ENCODE measurements at regions not wholly inside any gene's neighbourhood (a gene's known extent, or its start where the extent isn't known, plus 50 kb on each side); places are given as distances from the start of the nearest gene placed in this dataset.
A peak's percentile ranks its signal among the peaks of the same experiment; 100 is the strongest.

- DNase-seq (ENCODE audit: low spot score) = no peak
Measured at GRCh38 chr1:201589186-201589585, 50.3 kb downstream of the NAV1 start.

GRCh38 chr1:201590474-201590873, 51.5 kb downstream of the NAV1 start:
- no peak for DNase-seq (ENCODE audit: low spot score)

- DNase-seq (ENCODE audit: low spot score) = no peak
Measured at GRCh38 chr1:201591348-201591747, 52.4 kb downstream of the NAV1 start.

DNA sequence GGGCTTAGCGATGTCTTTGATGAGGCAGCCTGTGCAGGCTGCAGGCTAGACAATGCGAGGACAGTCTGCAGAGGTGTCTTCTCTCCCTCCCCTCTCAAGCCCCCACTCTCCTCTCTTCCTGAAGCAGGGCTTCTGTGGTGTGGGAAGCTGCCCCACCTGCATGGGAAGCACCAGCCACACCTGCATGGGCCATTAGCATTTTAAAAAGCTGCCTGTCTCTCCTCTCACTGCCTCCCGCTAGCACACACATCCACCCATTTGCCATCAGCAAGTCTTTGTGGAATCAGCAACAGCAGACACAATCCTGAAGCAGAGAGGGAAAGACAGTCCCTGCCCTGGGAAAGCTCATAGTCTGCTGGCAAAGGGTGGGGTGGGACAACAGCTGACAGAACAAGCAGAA, 53.1 kb downstream of the NAV1 start:
- no peak for DNase-seq (ENCODE audit: low spot score)

- peak; percentile 91 for DNase-seq (ENCODE audit: low spot score)
Measured at GRCh38 chr1:201593200-201593921, 54.4 kb downstream of the NAV1 start.

- DNase-seq (ENCODE audit: low spot score) = peak; percentile 40
Measured at GRCh38 chr1:201594575-201595245, 55.8 kb downstream of the NAV1 start.

DNA sequence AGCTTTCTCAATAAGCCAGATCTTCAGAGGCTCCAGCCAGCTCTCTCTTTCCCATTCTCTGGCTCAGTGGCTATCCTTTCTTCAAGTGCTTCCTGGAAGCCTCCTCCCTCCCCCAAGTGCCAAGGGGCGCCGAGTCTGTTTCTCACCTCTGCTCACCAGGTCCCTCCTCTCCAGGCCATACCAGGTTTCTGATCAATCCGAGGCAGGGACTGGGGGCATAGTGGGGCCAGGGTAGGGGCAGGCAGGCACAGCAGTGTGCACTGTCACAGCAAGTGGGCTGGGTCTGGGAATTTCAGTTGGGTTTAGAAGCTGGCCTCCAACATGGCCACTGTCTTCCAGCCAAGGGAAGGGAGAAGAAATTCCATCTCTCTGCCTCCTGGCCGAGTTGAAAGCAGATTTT, 56.5 kb downstream of the NAV1 start:
- no peak for DNase-seq (ENCODE audit: low spot score)

DNA sequence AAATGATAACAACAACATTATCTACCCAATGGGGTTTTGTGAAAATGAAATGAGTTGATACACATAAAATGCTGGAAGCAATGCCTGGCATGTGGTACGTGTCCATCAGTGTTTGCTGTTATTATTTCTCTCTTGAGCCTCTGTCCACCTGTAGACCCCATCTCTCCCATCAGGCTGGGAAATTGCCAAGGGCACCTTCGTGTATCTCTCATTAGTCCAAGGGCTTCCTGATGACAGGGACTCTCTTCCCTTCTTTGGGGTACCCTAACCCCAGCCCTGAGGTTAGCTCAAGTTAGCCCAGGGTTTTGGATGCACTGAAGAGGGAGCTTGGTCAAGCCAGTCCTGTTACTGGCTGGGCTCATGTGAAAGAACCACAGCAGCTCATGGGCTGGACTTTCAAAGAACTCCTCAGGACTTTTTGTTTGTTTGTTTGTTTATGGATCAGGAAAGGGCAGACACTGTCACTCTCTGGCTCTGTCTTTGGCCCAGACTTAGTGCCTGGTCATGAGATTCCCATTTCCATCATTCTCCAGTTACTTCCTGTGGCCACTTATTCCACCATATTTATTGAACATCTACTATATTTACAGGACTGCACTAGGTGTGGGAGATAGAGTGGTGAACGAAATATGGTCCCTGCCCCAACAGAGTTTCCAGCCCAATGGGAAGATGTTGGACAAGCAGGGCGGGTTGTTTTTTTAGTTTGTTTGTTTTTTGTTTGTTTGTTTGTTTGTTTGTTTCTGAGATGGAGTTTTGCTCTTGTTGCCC, 57.4 kb downstream of the NAV1 start:
- no peak for DNase-seq (ENCODE audit: low spot score)

- DNase-seq (ENCODE audit: low spot score) = no peak
Measured at GRCh38 chr1:201597551-201598230, 58.8 kb downstream of the NAV1 start.

- DNase-seq (ENCODE audit: low spot score) = no peak
Measured at GRCh38 chr1:201598396-201598795, 59.5 kb downstream of the NAV1 start.

- no peak for DNase-seq (ENCODE audit: low spot score)
Measured at GRCh38 chr1:201598973-201599372, 60.0 kb downstream of the NAV1 start.

- DNase-seq (ENCODE audit: low spot score) = peak; percentile 71
Measured at GRCh38 chr1:201599548-201599947, 60.6 kb downstream of the NAV1 start.

DNA sequence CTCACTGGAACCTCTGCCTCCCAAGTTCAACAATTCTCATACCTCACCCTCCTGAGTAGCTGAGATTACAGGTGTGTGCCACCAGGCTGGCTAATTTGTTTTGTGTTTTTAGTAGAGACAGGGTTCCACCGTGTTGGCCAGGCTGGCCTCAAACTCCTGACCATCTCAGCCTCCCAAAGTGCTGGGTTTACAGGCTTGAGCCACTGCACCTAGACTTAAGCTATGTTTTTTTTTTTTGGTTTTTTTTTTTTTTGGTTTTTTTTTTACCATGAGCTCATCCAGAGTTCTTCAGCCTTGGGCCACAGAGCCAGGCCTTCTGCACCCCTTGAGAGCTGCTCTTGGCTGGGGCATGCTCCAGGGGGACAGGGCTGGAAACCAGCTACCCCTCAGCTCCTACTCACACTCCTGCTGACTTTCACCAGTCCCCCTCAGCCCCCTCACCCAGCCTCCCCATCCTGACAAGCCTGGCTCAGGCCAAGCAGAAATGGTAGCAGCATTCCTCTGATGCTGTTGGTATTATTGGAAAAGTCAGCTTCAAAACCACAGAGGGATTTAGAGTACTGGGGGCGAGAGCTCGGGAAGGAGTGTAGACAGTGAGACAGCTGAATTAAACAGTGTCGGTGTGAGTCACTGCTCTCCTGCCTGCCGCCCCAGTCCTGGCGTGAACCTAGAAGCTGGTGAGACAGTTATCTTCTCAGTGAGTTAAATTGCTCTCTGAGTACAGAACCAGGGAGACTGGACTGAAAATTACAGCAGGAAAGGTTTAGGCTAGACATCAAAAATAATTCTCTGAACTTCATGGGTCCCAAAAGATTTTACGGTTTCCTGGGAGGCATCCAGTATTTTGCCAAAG, 63.7 kb downstream of the NAV1 start:
- DNase-seq (ENCODE audit: low spot score) = peak; percentile 93

GRCh38 chr1:201603613-201604232, 64.8 kb downstream of the NAV1 start:
- DNase-seq (ENCODE audit: low spot score) = no peak

DNA sequence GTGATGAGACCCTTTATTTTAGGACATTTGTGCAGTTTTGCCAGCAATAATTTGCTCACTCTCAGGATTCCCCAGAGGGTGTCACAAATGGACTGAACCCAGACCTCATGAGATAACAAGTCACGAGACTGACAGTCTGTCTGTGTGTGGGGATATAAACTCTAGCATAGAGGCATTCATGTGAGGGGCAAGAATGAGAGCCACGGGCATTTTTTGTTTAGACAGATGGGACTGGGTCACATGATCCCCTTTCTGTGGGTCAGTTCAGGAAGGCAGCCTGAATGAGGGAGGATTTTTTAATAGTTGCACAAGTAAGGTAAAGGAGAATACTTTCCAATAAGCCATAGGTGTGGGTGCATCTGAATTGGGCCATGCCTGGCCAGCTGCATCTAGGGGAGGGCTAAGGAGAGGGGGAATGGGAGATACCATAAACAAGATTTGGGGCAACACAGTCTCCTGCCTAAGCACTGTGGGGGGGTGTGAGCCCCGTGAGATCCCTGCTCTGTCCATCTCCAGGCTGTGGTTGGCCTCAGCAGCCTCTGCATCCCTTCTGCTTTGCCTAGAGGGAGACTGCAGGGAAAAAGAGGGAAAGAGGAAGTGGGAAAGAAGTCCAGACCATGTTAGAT, 66.6 kb downstream of the NAV1 start:
- no peak for DNase-seq (ENCODE audit: low spot score)

GRCh38 chr1:201606096-201606495, 67.2 kb downstream of the NAV1 start:
- no peak for DNase-seq (ENCODE audit: low spot score)

DNA sequence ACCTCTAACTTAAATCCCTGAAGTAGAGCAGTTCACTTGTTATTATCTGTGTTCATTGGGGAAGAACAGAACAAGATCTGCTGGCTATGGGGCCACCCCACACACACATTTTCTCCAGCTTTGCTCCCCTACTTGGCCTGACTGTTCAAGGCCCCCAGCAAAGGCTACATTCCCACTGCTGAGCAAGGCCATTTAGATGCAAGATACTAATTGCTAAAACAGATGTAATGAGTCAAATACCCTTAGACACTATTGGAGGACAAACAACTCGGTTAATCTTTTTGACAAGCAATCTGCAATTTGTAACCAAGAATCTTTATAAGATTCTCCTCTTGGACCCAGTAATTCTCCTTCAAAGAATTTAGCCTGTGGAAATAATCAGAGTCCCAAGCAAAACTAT, 67.7 kb downstream of the NAV1 start:
- no peak for DNase-seq (ENCODE audit: low spot score)

GRCh38 chr1:201608635-201609395, 69.9 kb downstream of the NAV1 start:
- DNase-seq (ENCODE audit: low spot score) = peak; percentile 57

GRCh38 chr1:201609661-201610318, 70.9 kb downstream of the NAV1 start:
- DNase-seq (ENCODE audit: low spot score) = no peak
